ENCODE measurements at regions not wholly inside any gene's neighbourhood (a gene's known extent, or its start where the extent isn't known, plus 50 kb on each side); places are given as distances from the start of the nearest gene placed in this dataset.

DNA sequence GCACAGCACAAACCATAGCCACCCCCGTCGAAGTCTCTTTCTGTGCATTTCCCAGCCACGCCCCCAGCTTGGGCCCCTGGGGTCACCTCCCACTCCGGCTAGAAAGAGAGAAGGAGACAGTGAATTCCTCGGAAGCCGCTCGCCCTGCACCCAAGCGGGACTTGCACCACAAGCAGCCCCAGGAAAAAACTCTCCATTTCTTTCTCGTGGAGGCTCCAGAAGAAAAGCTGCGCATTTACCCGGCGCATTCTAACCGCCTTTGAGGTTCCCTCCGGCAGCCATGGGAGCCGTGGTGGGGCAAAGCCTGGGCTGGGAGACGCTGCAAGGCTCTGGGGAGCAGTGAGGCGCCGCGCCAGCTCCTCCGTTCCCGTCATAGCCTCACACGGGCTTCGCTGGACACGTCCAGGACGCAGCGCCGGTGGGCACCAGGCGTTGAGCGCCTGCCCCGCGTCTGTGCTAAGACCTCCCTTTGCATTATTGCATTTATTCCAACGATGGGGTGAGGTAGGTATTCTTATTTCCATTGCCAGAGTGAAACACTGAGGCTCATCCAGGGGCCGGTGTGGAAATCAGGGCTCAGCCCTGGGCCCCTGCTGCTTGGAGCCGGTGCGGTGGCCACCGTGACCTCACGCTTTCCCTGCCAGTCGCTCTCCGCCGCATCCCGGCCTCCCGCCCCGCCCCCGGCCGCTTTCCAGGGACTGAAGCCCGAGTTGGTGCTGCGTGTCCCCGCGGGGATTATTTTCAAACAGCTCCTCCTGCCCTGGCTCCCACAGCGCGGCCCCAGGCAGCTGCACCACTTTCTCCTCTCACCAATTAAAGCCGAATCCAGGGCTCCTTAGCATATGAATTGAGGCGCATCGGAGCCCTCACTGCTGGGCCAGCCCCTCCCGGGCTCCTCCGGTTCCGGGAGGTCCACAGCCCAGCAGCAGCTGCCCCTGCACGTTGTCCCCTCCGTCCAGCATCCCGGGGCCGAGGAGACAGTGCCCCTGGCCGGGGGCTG lies 148.3 kb upstream of the AFDN start:
- POLR2A ChIA-PET, result no interaction called here
- CTCF ChIA-PET, result no interaction called here
- Histone ChIP-seq H3K4me3 (ENCODE audit: low read depth, low read length) (no peak overlapping the region), H3K27ac (ENCODE audit: low read depth, low read length) (no peak overlapping the region), H3K27me3 (ENCODE audit: control insufficient read depth, insufficient read depth, low read length) (no peaks in the 10 kb centered on the region), H3K9me3 (ENCODE audit: control insufficient read depth, insufficient read depth, low read length) (peaks cover 93% of the 10 kb centered on the region)
- DNase-seq (ENCODE audit: low read depth, low spot score), result no peak
- TF ChIP-seq, protein P1, sequence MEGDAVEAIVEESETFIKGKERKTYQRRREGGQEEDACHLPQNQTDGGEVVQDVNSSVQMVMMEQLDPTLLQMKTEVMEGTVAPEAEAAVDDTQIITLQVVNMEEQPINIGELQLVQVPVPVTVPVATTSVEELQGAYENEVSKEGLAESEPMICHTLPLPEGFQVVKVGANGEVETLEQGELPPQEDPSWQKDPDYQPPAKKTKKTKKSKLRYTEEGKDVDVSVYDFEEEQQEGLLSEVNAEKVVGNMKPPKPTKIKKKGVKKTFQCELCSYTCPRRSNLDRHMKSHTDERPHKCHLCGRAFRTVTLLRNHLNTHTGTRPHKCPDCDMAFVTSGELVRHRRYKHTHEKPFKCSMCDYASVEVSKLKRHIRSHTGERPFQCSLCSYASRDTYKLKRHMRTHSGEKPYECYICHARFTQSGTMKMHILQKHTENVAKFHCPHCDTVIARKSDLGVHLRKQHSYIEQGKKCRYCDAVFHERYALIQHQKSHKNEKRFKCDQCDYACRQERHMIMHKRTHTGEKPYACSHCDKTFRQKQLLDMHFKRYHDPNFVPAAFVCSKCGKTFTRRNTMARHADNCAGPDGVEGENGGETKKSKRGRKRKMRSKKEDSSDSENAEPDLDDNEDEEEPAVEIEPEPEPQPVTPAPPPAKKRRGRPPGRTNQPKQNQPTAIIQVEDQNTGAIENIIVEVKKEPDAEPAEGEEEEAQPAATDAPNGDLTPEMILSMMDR (IDR thresholded peaks at IDR 0.05; ENCODE audit: low read depth, low read length), result no peak

DNA sequence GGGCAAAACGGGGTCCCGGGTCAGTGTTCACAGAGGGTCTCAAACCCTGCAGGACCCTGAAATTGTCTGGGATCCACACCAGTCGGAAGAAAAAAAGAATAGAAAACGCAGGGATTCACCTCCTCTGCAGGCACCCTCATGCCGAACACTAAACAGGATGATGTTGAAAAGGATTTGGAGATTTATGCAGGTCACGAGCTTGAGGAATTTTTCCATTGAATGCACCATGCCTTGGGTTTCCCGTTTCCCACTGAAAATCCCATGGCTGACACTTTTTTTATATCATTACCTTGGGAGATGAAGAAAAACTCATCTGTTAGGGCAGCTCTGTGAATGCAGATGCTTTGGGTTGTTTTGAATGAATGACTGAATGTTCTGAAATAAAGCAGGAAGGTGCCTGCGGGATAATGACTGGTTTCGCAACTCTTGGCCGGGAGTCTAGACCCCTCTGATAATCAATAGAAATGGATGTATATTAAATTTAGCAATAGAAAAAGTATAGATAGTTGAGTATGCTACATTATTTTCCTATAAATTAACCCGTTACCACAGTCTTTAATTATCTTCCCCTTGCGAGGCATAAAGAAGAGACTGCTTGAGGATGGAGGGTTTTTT lies 147.5 kb upstream of the AFDN start:
- CTCF ChIA-PET, result no interaction called here
- no peak overlapping the region for H3K27ac ChIP-seq (ENCODE audit: low read depth, low read length)
- POLR2A ChIA-PET, result no interaction called here
- TF ChIP-seq, protein P1 (IDR thresholded peaks at IDR 0.05; ENCODE audit: low read depth, low read length), result no peak
- peaks cover 94% of the 10 kb centered on the region for H3K9me3 ChIP-seq (ENCODE audit: control insufficient read depth, insufficient read depth, low read length)
- no peaks in the 10 kb centered on the region for H3K27me3 ChIP-seq (ENCODE audit: control insufficient read depth, insufficient read depth, low read length)
- no peak overlapping the region for H3K4me3 ChIP-seq (ENCODE audit: low read depth, low read length)
- DNase-seq (ENCODE audit: low read depth, low spot score), result no peak

GRCh38 chr6:167679790-167680604 lies 146.7 kb upstream of the AFDN start:
- TF ChIP-seq, protein P1 (IDR thresholded peaks at IDR 0.05; ENCODE audit: low read depth, low read length), result no peak
- Histone ChIP-seq H3K27me3 (ENCODE audit: control insufficient read depth, insufficient read depth, low read length) (no peaks in the 10 kb centered on the region), H3K27ac (ENCODE audit: low read depth, low read length) (no peak overlapping the region), H3K4me3 (ENCODE audit: low read depth, low read length) (no peak overlapping the region), H3K9me3 (ENCODE audit: control insufficient read depth, insufficient read depth, low read length) (peaks cover 93% of the 10 kb centered on the region)
- ChIA-PET POLR2A (no interaction called here), CTCF (no interaction called here)
- no peak for DNase-seq (ENCODE audit: low read depth, low spot score)

DNA sequence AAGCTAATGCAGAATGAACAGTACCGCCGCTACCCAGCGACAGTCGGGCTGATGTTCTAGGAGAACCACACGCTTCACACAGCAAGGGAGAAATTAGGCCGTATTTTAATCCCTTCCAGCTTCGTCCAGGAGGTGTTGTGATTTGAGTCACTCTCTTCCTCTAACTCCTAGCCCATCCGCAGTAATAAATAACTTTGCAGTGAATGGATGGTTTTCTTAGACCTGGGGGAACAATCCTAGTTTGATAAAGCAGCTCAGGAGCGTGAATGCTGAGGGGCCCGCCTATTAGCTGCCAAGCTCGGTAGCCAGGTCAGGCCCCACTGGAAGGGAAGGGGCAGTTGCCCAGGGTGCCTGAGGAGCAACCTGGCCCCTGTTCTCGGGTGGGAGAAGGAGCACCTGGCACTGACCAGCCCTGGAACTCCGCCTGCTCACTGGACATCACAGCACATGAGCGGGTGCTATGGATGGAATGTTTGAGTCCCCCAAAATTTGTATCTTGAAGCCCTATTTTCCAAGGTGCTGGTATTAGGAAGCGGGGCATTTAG lies 146.0 kb upstream of the AFDN start:
- Histone ChIP-seq H3K27ac (ENCODE audit: low read depth, low read length) (no peak overlapping the region), H3K27me3 (ENCODE audit: control insufficient read depth, insufficient read depth, low read length) (no peaks in the 10 kb centered on the region), H3K4me3 (ENCODE audit: low read depth, low read length) (no peak overlapping the region), H3K9me3 (ENCODE audit: control insufficient read depth, insufficient read depth, low read length) (peaks cover 96% of the 10 kb centered on the region)
- no peak for DNase-seq (ENCODE audit: low read depth, low spot score)
- ChIA-PET CTCF (no interaction called here), POLR2A (no interaction called here)
- TF ChIP-seq, protein P1 (IDR thresholded peaks at IDR 0.05; ENCODE audit: low read depth, low read length), result no peak
